Glutamatergic neuron (in vitro differentiated cells): ENCODE measurements at regions not wholly inside any gene's neighbourhood (a gene's known extent, or its start where the extent isn't known, plus 50 kb on each side); places are given as distances from the start of the nearest gene placed in this dataset.

Experiments used
- DNase-seq: peaks from one replicate; pipeline ENCODE4 v3.0.0; 2022
- H3K27ac Mint-ChIP-seq: one replicate; pipeline ENCODE4 v1.8.0; 2020; ENCODE audit warnings: mild to moderate bottlenecking, mixed read lengths, inconsistent platforms; ENCODE audit not compliant: unreplicated experiment
- H3K27me3 Mint-ChIP-seq: one replicate; pipeline ENCODE4 v1.8.0; 2020; ENCODE audit warnings: mild to moderate bottlenecking, moderate library complexity, mixed read lengths, inconsistent platforms; ENCODE audit not compliant: unreplicated experiment
- H3K36me3 Mint-ChIP-seq: one replicate; pipeline ENCODE4 v1.8.0; 2020; ENCODE audit warnings: mild to moderate bottlenecking, mixed read lengths, inconsistent platforms; ENCODE audit not compliant: unreplicated experiment
- H3K4me1 Mint-ChIP-seq: one replicate; pipeline ENCODE4 v1.8.0; 2020; ENCODE audit warnings: mild to moderate bottlenecking, low read depth, mixed read lengths, inconsistent platforms; ENCODE audit not compliant: unreplicated experiment
- H3K4me3 Mint-ChIP-seq: one replicate; pipeline ENCODE4 v1.8.0; 2020; ENCODE audit warnings: mild to moderate bottlenecking, mixed read lengths, inconsistent platforms; ENCODE audit not compliant: unreplicated experiment
- H3K9me3 Mint-ChIP-seq: one replicate; pipeline ENCODE4 v1.8.0; 2020; ENCODE audit warnings: mild to moderate bottlenecking, moderate library complexity, mixed read lengths, inconsistent platforms; ENCODE audit not compliant: unreplicated experiment
- CTCF ChIP-seq: fragments of 200-600 bp; sonication (generic); IDR thresholded peaks from one replicate; pipeline ENCODE4 v1.5.0; 2021; ENCODE audit not compliant: partially characterized antibody, unreplicated experiment

DNA sequence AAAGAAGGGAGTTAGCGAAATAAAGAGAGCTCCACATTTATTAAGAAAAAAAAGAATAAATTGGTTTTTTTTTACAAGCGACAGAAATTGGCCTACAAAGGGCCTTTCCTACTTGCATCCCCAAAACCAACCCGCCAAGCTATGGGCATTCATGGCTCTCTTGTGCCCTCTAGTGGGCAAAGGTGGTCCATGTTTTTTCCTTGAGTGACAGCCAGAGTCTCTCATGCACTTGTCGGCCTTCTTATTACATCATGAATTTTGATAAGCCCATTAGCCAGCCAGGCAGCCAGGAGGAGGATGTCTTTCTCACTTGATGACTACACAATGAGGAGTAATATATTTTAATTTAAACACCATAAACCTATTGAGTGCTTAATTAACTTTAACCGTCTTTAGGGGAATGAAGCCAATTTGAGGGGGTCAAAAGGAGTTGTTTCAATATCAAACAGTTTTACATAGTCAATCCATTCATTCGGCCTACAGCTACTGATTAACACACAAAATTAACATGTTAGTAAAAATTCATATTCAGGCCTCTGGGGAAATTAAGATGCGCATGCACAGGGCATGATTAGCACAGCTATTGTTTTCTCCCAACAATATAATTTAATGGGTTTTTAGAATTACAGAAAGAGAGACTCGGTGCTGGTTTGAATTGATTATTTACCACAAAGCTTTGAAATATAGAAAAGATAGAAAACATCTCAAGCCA lies 85.5 kb downstream of the RCN1 start:
- Mint-ChIP-seq H3K27me3 (peaks cover 2% of the 10 kb centered on the region), H3K27ac (no peak overlapping the region), H3K36me3 (no peaks in the 10 kb centered on the region), H3K9me3 (peaks cover 2% of the 10 kb centered on the region), H3K4me1 (peaks cover 19% of the 10 kb centered on the region), H3K4me3 (no peak overlapping the region)
- DNase-seq = peak; percentile 84
- peak; percentile 96 for TF ChIP-seq CTCF

DNA sequence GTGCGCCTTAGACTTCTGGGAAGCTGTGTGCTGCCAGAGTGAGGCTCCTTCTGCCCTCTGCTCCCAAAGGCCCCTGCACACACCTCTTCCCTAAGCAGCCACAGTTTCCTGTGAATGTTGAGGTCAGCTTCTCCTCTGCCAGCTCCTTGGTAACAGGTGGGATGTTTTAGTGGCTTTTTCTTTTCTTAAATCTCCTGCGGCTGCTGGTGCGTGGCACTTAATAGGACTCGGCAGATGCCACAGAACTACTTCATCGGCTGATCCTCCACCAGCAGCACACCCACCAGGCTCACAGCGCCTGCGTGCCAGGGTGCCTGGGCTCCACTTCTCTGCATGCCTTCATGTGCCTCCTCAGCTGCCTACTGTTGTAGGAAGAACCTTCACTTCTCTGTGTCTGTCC lies 87.8 kb downstream of the RCN1 start:
- no peak for DNase-seq
- H3K9me3 Mint-ChIP-seq = peaks cover 2% of the 10 kb centered on the region

GRCh38 chr11:32183512-32183911 lies 92.6 kb downstream of the RCN1 start:
- no peak overlapping the region for H3K27ac Mint-ChIP-seq
- DNase-seq = no peak
- no peak for TF ChIP-seq CTCF
- H3K27me3 Mint-ChIP-seq = peaks cover 5% of the 10 kb centered on the region
- H3K4me3 Mint-ChIP-seq = no peak overlapping the region
- peaks cover 2% of the 10 kb centered on the region for H3K9me3 Mint-ChIP-seq
- H3K4me1 Mint-ChIP-seq = no peaks in the 10 kb centered on the region
- no peaks in the 10 kb centered on the region for H3K36me3 Mint-ChIP-seq

More for the DNA sequence above, 87.8 kb downstream of the RCN1 start:
- H3K27me3 Mint-ChIP-seq = peaks cover 2% of the 10 kb centered on the region
- no peak overlapping the region for H3K4me3 Mint-ChIP-seq
- no peaks in the 10 kb centered on the region for H3K36me3 Mint-ChIP-seq
- peaks cover 5% of the 10 kb centered on the region for H3K4me1 Mint-ChIP-seq
- no peak for TF ChIP-seq CTCF
- no peak overlapping the region for H3K27ac Mint-ChIP-seq

DNA sequence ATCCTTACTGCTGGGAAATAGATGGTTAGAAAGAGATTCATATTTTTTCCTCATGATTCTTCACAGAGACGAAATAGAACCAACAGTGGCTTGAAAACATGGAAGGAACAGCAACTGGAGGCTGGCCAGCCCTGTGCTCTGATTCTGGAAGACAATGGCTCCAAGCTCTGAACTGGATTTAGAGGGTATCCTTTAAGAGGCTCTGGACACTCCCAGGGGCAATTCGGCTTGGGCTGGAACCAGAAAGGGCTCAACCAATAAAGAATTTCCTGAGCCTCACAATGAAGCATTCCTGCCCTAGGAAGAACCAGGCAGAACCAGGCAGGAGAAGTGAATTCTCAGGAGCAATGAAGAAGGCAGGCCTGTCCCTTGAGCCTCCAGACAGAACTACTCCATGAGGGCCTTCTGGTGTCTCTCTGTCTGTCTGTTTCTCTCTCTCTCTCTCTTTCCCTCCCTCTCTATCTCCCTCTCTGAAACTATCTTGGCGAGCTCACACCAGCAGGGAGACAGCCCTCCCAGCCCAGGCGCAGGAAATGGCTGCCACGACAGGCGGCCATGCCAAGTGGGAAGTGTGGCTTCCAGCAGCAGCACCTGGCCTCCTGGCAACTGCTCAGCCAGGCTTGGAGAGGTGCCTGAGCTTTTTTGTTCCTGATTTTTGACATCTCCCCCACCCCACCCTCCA lies 93.3 kb downstream of the RCN1 start:
- Mint-ChIP-seq H3K27me3 (peaks cover 5% of the 10 kb centered on the region), H3K4me3 (no peak overlapping the region), H3K36me3 (no peaks in the 10 kb centered on the region), H3K9me3 (peaks cover 2% of the 10 kb centered on the region), H3K4me1 (no peaks in the 10 kb centered on the region), H3K27ac (no peak overlapping the region)
- DNase-seq = no peak
- no peak for TF ChIP-seq CTCF

GRCh38 chr11:32184723-32185376 lies 94.0 kb downstream of the RCN1 start:
- DNase-seq = no peak
- peaks cover 5% of the 10 kb centered on the region for H3K27me3 Mint-ChIP-seq
- no peaks in the 10 kb centered on the region for H3K9me3 Mint-ChIP-seq
- H3K36me3 Mint-ChIP-seq = no peaks in the 10 kb centered on the region
- H3K4me3 Mint-ChIP-seq = no peak overlapping the region
- no peak overlapping the region for H3K27ac Mint-ChIP-seq
- H3K4me1 Mint-ChIP-seq = no peaks in the 10 kb centered on the region
- no peak for TF ChIP-seq CTCF
